Vagina (tissue), 2 donors: ENCODE measurements at regions not wholly inside any gene's neighbourhood (a gene's known extent, or its start where the extent isn't known, plus 50 kb on each side); places are given as distances from the start of the nearest gene placed in this dataset.

ENCODE experiments used
- POLR2A ChIP-seq, 2 donors: fragments of 450-650 bp; IDR thresholded peaks; one replicate each; pipeline ENCODE4 v1.6.1; 2017; ENCODE audit warnings: antibody characterized with exemption in 2 of 2, mild to moderate bottlenecking in 2 of 2, moderate library complexity in 2 of 2
- TF ChIP-seq, protein P1 (sequence below), 3 experiments: fragments of 450-650 bp in 2 of 3; fragments of 200-600 bp in 1 of 3; sonication (generic) in 1 of 3; IDR thresholded peaks; one replicate each; pipeline ENCODE4 v1.5.1; 2017 to 2019; ENCODE audit warnings: antibody characterized with exemption in 3 of 3, mild to moderate bottlenecking in 2 of 3, moderate library complexity in 2 of 3

DNA sequence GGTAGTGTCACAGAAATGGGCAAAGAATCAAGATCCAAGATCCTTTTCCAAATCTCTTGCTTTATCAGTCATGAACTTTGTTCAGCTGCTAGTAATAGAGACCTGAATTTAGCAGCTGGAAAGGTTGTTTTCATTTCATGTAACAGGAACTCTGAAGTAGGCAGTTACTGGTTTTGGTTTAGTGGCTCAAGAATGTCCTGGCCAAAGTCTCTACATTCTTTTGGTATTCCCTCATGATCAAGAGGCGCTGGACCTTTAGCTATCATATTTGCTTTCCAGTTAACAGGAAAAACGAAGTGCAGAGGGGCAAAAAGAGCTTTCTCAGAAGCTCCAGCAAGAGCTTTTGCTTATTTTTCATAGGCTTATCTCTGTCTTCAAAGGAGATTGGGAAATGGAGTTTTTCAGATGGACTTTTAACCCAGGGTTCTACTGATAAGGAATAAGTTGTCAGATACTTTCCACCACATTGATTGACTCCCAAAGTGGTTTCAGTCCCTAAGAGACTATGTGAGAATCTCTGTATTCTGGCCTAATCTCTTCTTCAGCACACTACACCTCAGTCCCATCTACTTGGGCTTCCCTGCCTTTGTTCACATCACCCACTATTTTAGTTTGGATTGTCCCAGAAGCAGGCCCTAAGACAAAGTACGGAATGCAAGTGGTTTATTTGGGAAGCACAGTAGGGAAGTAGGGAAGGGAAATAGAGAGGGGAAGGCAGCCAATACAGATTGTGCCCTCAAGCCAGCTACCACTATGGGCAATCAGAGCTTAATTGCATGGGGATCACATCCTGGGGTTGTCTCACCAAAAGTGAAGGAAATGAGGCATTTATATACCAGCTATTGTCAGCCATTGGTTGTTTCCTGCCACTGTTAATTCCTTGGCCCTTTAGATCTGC, 359.3 kb downstream of the LRRC70 start:
- TF ChIP-seq, protein P1, sequence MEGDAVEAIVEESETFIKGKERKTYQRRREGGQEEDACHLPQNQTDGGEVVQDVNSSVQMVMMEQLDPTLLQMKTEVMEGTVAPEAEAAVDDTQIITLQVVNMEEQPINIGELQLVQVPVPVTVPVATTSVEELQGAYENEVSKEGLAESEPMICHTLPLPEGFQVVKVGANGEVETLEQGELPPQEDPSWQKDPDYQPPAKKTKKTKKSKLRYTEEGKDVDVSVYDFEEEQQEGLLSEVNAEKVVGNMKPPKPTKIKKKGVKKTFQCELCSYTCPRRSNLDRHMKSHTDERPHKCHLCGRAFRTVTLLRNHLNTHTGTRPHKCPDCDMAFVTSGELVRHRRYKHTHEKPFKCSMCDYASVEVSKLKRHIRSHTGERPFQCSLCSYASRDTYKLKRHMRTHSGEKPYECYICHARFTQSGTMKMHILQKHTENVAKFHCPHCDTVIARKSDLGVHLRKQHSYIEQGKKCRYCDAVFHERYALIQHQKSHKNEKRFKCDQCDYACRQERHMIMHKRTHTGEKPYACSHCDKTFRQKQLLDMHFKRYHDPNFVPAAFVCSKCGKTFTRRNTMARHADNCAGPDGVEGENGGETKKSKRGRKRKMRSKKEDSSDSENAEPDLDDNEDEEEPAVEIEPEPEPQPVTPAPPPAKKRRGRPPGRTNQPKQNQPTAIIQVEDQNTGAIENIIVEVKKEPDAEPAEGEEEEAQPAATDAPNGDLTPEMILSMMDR (IDR thresholded peaks at IDR 0.05), result no peak
- no peak for TF ChIP-seq POLR2A (IDR thresholded peaks at IDR 0.05)
